ENCODE measurements at regions not wholly inside any gene's neighbourhood (a gene's known extent, or its start where the extent isn't known, plus 50 kb on each side); places are given as distances from the start of the nearest gene placed in this dataset.

- DNase-seq (ENCODE audit: low read depth): no peak
- H3K4me3 ChIP-seq (ENCODE audit: control insufficient read depth, low read depth, low read length): no peak overlapping the region
- no peak for TF ChIP-seq CTCF (conservative IDR thresholded peaks at IDR 0.05; ENCODE audit: control insufficient read depth, insufficient read depth, low read depth, low read length)
Measured at GRCh38 chr2:6008186-6008585, 316.0 kb downstream of the SOX11 start.

GRCh38 chr2:6008726-6009125 lies 316.5 kb downstream of the SOX11 start:
- TF ChIP-seq CTCF (conservative IDR thresholded peaks at IDR 0.05; ENCODE audit: control insufficient read depth, insufficient read depth, low read depth, low read length): no peak
- no peak overlapping the region for H3K4me3 ChIP-seq (ENCODE audit: control insufficient read depth, low read depth, low read length)
- no peak for DNase-seq (ENCODE audit: low read depth)

- TF ChIP-seq CTCF (conservative IDR thresholded peaks at IDR 0.05; ENCODE audit: control insufficient read depth, insufficient read depth, low read depth, low read length): no peak
- DNase-seq (ENCODE audit: low read depth): no peak
- no peak overlapping the region for H3K4me3 ChIP-seq (ENCODE audit: control insufficient read depth, low read depth, low read length)
Measured at GRCh38 chr2:6010163-6010562, 318.0 kb downstream of the SOX11 start.

- DNase-seq (ENCODE audit: low read depth): no peak
- no peak for TF ChIP-seq CTCF (conservative IDR thresholded peaks at IDR 0.05; ENCODE audit: control insufficient read depth, insufficient read depth, low read depth, low read length)
- no peak overlapping the region for H3K4me3 ChIP-seq (ENCODE audit: control insufficient read depth, low read depth, low read length)
Measured at GRCh38 chr2:6011921-6012320, 319.7 kb downstream of the SOX11 start.

- DNase-seq (ENCODE audit: low read depth): no peak
- TF ChIP-seq CTCF (conservative IDR thresholded peaks at IDR 0.05; ENCODE audit: control insufficient read depth, insufficient read depth, low read depth, low read length): no peak
- H3K4me3 ChIP-seq (ENCODE audit: control insufficient read depth, low read depth, low read length): no peak overlapping the region
Measured at GRCh38 chr2:6017736-6018286, 325.6 kb downstream of the SOX11 start.

GRCh38 chr2:6024229-6024628 lies 332.0 kb downstream of the SOX11 start:
- TF ChIP-seq CTCF (conservative IDR thresholded peaks at IDR 0.05; ENCODE audit: control insufficient read depth, insufficient read depth, low read depth, low read length): no peak
- H3K4me3 ChIP-seq (ENCODE audit: control insufficient read depth, low read depth, low read length): no peak overlapping the region
- no peak for DNase-seq (ENCODE audit: low read depth)

- no peak overlapping the region for H3K4me3 ChIP-seq (ENCODE audit: control insufficient read depth, low read depth, low read length)
- no peak for DNase-seq (ENCODE audit: low read depth)
Measured at GRCh38 chr2:6024784-6025183, 332.6 kb downstream of the SOX11 start.

More at GRCh38 chr2:6024784-6025183, 332.6 kb downstream of the SOX11 start:
- no peak for TF ChIP-seq CTCF (conservative IDR thresholded peaks at IDR 0.05; ENCODE audit: control insufficient read depth, insufficient read depth, low read depth, low read length)
